Left hindlimb (tissue), 1 donor: ENCODE measurements at regions not wholly inside any gene's neighbourhood (a gene's known extent, or its start where the extent isn't known, plus 50 kb on each side); places are given as distances from the start of the nearest gene placed in this dataset.

Experiments used
- DNase-seq: peaks from one replicate; pipeline ENCODE4 v3.0.0-alpha.2; 2018

DNA sequence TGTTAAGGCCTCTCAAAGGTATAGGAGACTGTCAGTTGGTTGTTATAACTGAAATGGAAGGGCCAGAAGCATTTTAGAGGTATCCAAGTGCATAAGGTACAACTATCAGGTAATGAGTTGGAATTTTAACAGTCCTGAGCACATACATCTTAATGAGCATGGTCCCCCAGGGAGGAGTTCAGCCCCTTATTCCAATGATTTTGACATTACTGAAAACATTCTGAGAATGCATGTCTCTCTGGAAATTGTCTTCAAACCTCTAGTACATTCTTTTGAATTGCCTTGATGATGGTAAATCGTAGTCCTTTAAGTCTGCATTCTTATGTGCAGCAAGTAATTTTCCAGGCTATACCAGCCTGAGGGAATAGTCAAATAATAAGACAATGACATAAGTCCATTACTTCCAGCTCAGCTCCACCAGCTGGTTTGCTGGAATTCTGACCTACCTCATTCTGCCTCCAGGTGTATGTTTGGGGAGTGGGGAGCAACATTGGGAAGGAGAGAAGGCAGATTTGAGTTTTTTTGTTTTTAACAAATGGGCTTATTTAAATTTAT is 239.2 kb downstream of the MSRB3 start:
- DNase-seq: no peak

DNA sequence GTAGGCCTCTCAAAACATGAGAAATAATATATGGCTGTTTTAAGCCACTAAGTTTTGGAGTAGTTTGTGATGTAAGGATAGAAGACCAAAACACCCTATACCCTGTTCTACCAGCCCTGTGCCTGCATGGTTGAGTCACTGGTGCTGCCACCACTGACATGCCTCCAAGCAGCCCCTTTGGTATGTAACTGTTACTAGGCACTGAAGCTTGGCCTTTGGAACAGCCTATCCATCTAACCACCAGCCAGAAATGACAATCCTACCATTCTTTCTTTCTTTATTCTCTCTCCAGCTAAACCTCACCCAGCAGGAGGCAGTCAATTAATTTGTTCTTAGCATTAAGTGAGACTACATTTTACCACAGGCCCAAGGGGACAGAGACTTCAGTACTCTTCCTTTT is 240.3 kb downstream of the MSRB3 start:
- no peak for DNase-seq

DNA sequence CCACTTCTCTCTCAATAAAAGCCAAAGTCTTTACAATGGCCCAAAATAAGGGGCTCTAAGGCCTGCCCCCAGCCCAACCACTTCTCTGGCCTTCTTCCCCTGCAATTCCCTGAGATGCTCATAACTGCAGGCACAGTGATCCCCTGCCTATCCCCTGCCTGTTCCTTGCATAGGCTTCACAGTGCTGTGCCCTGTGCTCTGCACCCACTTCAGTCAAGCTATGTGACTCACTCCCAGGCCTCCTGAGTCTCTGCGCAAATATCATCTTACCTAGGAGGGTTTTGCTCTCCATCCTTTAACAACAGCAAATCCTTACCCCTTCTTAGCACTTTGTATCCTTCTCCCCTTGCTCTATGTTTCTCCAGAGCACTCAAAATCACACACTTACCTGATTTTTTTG is 242.2 kb downstream of the MSRB3 start:
- DNase-seq: no peak

DNA sequence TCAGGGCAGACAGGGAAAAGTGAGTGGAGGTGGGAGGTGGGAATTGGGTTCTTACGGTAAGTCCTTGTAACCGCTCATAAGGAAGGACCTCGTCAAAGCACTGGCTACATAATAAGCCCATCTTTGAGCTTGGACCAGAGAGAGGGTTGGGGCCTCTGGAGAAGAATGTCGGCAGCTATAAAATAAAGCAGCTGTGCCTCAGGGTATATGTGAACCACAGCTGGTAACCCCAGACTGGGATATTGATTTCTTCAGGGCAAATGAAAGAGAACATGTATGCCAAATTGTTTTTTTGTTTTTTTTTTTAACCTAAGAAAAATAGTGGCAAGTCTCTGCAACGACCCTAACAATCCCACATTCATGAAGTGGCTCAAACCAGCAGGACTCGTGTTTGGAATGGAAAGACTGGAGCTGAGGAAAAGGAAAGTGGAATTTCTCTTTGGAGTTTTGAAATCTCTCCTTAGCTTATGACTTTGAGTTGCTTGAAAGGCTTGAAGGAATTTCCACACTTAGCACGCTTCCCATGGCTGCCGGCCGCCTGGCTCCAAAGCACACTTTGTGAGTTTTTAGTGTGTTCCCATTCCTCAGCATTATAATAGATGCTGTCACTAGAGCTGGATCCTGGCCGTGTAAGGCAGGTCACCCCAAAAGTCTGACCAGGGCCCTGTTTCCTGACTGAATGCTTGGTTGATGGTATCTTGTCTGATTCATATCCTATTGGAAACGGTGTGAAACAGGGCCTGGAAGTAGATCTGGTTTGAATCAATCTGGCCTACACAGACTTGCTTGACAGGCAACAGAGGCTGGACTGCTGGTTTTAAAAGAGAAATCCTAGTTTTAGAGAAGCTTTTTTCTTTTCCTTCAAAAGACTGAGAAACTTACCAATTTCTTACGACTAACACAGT is 244.7 kb downstream of the MSRB3 start:
- DNase-seq: no peak

DNA sequence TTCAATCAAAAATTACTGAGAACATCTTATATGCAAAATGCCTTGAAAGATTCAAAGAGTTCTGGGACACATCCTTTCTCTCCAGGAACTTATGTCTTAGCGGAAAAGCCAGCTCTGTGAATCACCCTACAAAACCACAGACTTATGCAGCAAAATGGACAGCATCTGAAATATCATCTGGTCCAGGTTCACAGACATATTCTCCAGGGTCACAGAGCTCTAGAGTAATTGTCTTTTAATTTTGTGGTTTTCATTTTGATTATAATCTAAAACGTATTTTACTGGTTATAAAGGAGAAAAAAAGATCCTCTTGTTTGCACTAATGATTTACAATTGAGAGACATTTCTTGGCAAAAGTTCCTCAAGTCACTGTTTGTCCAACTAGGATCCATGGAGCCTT is 246.2 kb downstream of the MSRB3 start:
- no peak for DNase-seq

DNA sequence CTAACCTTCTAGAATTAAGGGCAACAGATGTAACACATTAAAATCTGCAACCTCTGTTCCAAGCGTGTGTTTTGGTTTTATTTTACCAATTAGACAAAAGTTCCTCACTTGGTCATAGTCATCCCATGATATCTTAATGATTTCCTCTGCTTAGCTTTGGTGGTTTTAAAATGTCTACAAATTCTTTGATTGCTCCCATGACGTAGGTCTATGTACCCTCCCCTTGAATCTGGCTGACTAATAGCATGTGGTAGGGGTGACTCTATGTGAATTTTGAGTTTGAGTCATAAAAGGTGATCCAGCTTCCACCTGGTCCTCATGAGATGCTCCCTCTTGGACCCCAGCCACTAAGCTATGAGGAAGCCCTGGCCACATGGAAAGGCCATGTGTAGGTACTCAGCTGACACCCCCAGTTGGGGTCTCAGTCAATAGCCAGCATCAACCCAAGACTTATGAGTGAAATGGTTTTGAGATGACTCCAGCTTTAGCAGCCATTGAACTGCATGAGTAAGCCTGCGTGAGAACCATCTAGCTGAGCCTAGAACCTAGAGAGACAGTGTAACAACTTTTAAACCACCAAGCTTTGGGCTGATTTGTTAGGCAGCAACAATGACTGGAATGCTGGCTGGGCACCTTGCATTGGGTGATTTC is 247.1 kb downstream of the MSRB3 start:
- DNase-seq: no peak

DNA sequence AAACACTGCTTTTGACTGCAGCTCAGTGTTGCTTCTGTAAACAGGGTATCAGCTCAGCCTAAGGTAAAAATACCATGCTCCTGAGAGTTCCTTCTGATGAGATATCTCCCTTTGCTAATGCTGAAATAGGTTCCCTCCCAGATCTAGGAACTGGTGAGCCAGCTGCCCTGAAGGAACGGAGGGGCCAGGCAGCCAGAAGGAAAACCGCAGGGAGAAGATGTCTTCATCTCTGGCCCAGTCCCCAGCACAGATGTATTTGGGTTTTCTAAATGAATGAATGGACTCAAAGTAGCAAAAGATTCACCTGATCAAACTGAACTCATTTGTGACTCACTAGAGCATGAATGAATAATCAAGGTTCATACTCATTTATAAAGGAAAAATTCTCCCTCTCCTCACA is 247.8 kb downstream of the MSRB3 start:
- DNase-seq: no peak

DNA sequence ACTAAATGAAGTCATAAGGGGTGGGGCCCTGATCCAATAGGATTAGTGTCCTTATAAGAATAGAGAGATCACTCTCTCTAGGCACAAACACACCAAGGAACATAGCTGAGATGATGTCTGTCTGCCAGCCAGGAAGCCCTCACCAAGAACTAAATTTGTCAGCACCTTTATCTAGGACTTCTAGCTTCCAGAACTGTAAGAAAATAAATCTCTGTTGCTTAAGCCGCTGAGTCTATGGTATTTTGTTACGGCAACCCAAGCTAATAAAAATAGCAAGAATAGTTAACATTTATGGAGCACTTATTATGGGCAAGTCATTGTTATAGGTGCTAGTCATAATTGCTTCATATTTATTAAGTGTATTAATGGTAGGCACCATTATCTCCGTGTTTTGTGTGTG is 249.6 kb downstream of the MSRB3 start:
- no peak for DNase-seq

DNA sequence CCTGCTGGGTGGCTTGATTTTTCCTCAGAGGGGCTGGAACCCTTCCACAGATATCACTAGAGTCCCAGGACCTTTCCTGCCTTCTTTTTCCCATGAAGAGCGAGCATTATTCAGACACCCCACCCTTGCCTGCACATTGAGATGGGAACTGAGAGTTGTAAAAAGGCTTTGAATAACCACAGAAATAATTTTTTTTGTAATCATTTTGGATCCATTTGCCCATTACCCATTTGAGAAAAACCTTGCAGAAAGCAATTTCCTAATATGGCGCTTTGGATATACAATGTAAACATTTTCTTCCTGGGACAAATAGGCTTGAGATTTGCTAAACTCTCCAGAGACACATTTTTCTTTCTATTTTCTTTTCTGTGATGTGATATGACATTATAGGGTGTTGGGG is 250.6 kb downstream of the MSRB3 start:
- no peak for DNase-seq

DNA sequence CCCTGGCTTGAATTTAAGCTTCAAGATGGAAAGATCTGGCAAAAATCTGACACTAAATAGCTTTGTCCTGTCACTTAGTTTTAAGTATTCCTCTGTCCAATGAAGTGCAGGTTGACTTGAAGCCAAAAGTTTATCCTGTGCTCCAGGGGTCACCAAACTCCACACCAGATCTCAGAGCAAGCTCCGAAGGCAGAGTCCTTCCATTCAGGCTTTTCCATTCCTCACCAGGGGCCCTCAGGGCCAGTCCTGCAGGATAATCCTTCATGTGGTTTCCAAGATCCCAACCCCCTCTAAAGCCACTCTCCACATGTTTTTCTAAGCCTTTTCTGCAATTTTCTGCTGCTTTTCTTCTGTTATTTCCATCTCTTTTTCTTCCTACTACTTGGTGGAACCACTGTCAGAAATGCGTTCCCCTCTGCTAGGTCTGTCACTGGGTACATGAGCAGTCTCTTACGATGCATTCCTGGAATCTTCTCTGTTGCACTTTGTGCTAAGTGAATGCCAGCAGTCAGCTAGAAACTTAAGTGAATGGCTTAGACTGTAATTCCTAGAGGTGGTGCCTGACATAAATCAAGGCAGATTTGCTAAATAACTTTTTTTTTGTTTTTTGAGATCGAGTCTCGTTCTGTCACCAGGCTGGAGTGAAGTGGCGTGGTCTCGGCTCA is 251.4 kb downstream of the MSRB3 start:
- DNase-seq: no peak

DNA sequence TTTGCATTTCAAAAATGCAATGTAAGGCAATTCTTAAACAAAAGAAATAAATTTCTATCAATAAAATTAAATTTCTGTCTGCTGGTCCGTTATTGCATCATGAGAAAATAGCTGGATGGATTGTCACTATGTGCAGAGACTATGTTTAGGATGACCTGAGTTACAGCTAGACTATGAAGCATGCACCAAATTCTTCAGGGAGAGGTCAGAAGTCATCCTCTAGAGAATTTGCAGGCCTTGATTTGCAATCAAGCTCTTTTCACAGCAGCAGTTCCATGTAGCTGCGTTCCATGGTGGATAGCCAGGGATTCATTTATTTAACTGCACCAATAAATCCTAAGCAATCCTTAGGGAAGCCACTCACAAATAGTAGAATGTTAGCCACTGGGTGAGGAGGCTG is 253.7 kb downstream of the MSRB3 start:
- DNase-seq: no peak

DNA sequence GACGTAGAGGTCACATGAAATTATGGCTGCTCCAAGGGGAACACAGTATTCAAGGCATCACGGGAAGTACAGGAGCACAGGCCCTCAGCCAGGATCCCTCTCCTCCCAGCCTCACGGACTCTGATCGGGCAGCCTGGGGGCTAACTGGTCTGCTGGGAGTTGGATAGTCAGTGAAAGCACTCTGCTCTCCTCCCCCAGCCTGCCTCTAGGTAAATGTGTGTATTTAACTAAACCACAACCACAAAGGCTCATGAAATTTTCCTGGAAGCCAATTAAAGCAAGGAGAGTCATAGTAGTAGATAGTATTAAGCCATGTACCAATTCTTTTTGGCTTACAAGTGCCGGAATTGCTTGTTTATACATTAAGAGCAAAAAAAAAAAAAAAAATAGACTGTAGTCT is 254.3 kb downstream of the MSRB3 start:
- no peak for DNase-seq

DNA sequence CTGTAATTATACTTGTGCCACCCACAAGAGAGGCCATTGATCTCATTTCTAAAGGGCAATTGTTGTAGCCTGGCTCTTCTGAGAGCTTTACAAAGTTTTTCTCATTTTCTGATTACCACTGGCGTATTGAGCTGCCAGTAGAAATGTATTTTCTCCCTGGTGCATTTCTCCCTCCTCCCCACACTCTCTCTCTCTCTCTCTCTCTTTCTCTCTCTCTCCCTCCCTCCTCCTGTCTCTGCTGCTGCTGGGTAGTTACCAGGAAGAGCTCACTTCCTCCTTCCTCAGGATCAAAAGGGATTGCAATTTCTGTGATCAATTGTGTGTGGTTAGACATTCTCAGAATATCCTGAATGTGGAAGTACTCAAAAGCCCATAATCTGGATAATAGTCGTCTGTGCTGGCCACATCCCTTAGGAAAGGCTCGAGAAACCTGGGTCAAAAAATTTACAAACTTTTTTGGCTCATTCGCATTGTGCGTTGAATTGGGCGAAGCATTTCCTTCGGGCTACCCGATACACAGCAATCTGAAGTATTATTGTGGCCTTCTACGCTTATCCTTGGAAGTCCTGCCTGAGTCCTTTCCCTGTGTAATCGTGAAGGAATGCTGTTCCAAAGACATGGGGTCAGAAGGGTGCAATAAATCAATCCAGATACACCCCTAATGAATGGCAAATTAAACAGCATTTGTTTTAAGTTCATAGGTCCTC is 254.8 kb downstream of the MSRB3 start:
- DNase-seq: no peak

DNA sequence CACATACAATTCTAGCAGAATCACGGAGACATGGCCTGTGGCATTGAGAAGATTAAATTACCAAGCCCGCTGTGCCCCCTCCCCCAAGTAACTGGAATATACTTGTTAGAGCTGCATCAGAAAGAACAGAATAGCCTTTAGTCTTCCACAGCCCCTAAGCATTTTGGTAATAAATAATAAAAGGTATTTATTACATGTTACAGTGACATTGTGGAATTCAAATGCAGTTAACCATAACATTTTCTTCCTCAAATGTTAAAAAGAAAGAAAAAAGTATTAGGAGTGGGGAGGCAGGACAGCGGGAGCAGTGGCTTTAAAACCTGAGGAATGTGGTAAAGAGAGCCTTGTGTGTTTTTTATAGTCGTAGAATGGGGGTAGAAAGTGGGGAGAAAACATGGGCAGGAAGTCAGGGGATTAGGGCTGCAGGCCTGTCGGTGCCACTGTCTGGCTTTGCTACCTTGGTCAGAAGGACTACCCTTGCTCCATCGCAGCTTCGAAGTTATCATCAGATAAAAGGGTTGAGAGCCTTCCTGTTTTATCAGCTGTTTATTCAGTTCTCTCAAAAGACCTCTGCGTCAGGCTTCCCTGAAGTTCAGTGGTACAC is 255.9 kb downstream of the MSRB3 start:
- DNase-seq: no peak

DNA sequence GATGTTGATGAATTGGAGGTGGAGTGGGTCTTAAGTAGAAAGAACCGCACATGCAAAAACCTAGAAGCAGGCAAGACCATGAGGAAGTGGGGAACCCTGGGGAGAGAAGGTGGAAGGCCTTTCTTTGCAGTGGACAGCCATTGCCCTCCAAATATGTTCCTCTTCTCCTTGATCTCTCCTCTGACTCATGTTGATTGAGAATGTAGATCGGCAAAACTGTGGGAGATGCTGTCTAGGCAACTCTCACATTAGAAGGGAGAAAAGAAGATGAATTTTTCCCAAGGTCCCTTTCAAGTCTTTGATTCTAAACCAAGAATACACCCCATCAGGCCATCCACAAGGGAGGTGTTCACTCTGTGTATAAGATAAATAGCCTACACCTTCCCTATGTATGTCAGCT is 257.5 kb downstream of the MSRB3 start:
- DNase-seq: no peak

DNA sequence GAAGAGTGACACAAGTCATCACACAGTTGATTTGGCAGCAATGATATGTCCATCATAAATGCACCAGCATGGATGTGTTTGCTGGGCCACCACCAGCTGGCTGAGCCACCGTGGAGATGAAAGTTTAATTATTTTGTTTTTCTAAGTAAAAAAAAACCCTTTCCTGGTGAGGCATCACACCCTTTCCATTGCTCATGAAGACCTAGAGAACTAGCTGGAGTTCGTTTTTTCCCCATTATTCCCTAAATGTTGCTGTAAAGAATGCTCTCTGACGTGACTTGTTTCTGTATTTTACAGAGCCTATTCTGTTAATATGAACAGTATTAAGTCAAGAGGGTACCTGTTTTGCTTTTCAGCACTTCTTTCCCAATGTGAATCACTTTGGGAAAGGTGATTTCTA is 257.9 kb downstream of the MSRB3 start:
- DNase-seq: no peak

DNA sequence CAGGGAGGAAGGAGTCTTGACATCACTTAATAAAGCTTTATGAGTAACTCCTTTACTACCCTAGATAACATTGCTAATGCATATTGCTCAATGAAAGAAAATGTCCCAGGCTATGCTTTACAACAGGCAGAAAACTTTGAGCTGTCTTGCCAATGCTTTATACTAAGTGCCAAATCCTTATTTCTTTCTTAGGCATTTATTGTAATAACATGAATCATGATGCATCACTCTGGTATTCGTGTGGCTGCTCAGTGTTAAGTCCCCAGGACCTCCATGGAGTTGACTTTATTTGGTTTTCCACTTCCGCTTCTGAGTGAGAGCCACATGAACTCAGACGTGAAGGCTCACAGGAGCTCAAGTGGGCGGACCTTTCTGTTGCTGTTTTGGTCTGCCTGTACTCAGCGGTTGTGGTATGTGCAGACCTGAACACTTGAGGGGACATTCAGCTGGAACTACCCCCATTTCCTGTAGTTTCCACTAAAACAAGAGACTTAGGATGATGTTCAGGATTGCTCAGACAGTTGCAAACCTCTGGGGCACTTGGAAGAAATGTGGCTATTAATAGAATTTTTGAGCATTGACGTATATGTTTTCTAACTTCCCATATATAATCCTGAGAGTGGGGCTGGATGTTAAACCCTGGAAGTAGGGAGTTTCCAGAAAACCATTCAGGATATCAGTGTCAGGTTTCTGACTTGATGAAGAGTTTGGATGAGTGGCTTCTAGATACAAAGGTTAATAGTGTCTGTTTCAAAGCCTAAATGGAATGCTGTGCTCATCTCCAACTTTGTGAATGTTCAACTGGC is 258.6 kb downstream of the MSRB3 start:
- peak; percentile 80 for DNase-seq

DNA sequence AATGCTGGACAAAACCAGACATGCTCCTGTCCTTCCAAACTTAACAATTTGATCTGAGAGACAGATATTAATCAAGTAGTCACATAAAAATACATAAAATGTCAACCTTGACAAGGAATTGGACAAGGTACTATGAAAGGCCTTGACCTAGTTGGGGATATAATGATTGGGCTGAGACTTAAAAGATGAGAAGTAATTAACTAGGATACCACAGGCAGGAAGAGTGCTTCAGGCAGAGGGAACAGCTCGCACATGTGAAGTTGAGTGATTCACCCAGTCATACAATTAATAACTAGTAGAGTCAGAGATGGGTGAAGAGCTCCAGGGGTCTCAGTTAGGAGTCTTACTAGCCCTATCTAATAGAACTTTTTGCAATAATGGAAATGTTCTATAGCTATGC is 259.5 kb downstream of the MSRB3 start:
- DNase-seq: no peak

DNA sequence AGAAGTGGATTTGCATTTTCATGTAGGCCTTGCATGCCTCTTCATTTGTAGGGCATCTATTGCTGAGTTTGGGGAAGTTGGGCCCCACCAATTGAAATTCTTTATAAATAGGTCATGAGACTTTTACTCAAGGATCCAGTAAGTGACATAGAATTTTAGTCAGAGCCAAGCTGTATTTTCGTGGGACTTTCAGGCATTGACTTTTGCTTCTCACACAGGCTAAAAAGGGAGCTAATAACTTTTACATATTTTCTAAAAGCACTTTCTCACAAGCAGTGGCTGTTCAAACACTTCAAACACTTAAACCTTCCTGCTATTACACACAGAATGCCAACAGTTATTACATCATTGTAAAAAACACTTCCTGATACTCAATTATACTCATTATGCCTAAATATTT is 260.5 kb downstream of the MSRB3 start:
- no peak for DNase-seq

DNA sequence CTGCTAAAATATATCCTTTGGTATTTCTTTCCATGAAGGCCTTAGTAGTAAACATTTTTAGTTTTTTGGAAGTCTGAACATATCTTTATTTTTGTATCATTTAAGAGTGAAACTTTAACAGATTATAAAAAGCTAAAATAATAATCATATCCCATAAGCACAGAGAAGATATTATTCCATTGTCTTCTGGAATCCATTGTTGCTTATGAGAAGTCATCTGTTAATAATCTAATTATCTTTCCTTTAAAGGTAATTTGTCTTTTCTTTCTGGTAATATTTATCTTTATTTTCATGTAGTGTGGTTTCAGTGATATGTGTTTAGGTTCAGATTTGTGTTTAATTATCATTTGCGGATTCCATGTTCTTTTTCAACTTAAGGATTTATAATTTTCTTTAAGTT is 261.7 kb downstream of the MSRB3 start:
- DNase-seq: no peak

DNA sequence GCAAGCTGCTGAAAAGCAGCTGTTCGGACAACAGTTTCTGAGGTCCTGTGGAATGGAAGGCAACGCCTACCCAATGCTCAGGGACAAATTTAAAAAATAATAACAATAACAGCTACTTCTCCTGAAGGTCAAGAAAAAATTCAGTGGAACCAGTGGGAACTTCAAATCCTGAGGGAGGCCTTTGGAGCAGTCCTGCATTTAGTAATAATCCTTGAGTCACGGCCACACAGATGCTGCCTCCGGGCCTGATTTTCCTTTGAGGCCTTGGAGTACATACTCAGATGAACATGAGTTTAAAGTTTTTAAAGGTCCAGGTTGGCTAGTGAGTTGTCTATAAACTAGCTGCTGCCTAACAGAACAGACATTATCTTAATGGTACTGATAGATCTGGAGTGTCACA is 268.0 kb downstream of the MSRB3 start:
- no peak for DNase-seq
